K562 (cell line): ENCODE measurements at regions not wholly inside any gene's neighbourhood (a gene's known extent, or its start where the extent isn't known, plus 50 kb on each side); places are given as distances from the start of the nearest gene placed in this dataset.

Source experiments
- ATAC-seq: fragments of 200-7000 bp; cut with Tn5 transposase; 3 replicates; pipeline ENCODE4 v1.9.1; 2020; ENCODE audit warnings: moderate library complexity
- BruUV-seq: library from RNA; stranded (reverse); fragments of 400-500 nt; replicated peaks from 2 replicates; lab custom pipeline; 2021; lab: Mats Ljungman, UMichigan
- CTCF ChIA-PET: fragments of 300-600 bp; formaldehyde crosslinking; extraction: SDS; loops from one replicate; lab custom pipeline; 2021; ENCODE audit warnings: low intra/inter-chr PET ratio; lab: Yijun Ruan, JAX
- POLR2A ChIA-PET: fragments of 300-600, 350-650 bp; sonication (Branson Sonifier 250); formaldehyde crosslinking; extraction: SDS; loops from one replicate; lab custom pipeline; 2021; ENCODE audit warnings: antibody characterized with exemption, inconsistent platforms; lab: Yijun Ruan, JAX
- DNase-seq, 4 experiments: peaks; one replicate each; pipeline versions ENCODE4 v3.0.0 to v3.0.0-alpha.2; 2011 to 2018; ENCODE audit warnings: low spot score in 3 of 4, mixed read lengths in 3 of 4; ENCODE audit errors: extremely low read depth in 1 of 4
- FAIRE-seq: peaks from 2 replicates; lab custom pipeline; 2011; peaks lifted over from hg19 to GRCh38; lab: Jason Lieb, UNC
- H2AFZ ChIP-seq: 2 replicates; pipeline ENCODE4 v1.6.0; 2011; ENCODE audit warnings: low read depth, low read length, control low read depth, inconsistent platforms
- H3K27ac ChIP-seq: fragments of 200-600 bp; 3 replicates; pipeline ENCODE4 v1.8.0; 2011; ENCODE audit warnings: low read depth, mild to moderate bottlenecking, control low read depth, inconsistent platforms, low read length, moderate library complexity, mixed read lengths; ENCODE audit errors: extremely low read depth
- H3K27me3 ChIP-seq, 2 experiments: fragments of 300-600 bp in 1 of 2; 2 replicates in 1 of 2; 3 replicates in 1 of 2; pipeline versions ENCODE4 v1.6.0 to v1.8.0; 2011; ENCODE audit warnings: inconsistent platforms in 2 of 2, low read length in 2 of 2, mild to moderate bottlenecking in 1 of 2, mixed read lengths in 1 of 2, moderate library complexity in 1 of 2; ENCODE audit not compliant: control insufficient read depth in 2 of 2, insufficient read depth in 2 of 2
- H3K36me3 ChIP-seq: fragments of 300-600 bp; 3 replicates; pipeline ENCODE4 v1.8.0; 2011; ENCODE audit warnings: mild to moderate bottlenecking, low read length, inconsistent platforms; ENCODE audit not compliant: control insufficient read depth, insufficient read depth
- H3K4me1 ChIP-seq, 2 experiments: fragments of 200-600 bp in 1 of 2; replicated peaks in 1 of 2; 2 replicates in 1 of 2; 3 replicates in 1 of 2; pipeline versions ENCODE4 v1.5.1 to v1.8.0; 2011; ENCODE audit warnings: inconsistent platforms in 2 of 2, low read length in 2 of 2, mild to moderate bottlenecking in 1 of 2, mixed read lengths in 1 of 2, moderate library complexity in 1 of 2; ENCODE audit not compliant: control insufficient read depth in 2 of 2, insufficient read depth in 2 of 2
- H3K4me2 ChIP-seq: 2 replicates; pipeline ENCODE4 v1.6.1; 2011; ENCODE audit warnings: low read length, control low read depth, inconsistent platforms, mixed read lengths; ENCODE audit not compliant: insufficient read depth
- H3K4me3 ChIP-seq: fragments of 200-600 bp; sonication (generic), shearing (Covaris generic); 2 replicates; pipeline ENCODE4 v1.5.1; 2016; ENCODE audit warnings: control low read depth, inconsistent platforms
- H3K79me2 ChIP-seq: fragments of 200-600 bp; 3 replicates; pipeline ENCODE4 v1.8.0; 2011; ENCODE audit warnings: low read length, inconsistent platforms; ENCODE audit not compliant: control insufficient read depth, insufficient read depth
- H3K9ac ChIP-seq, 2 experiments: 2 replicates each; pipeline versions ENCODE4 v1.6.0 to v1.6.1; 2011; ENCODE audit warnings: low read depth in 2 of 2, low read length in 2 of 2, control low read depth in 1 of 2, inconsistent platforms in 1 of 2, mild to moderate bottlenecking in 1 of 2, mixed read lengths in 1 of 2; ENCODE audit not compliant: insufficient read depth in 1 of 2
- H3K9me1 ChIP-seq: one replicate; pipeline ENCODE4 v1.6.0; 2011; ENCODE audit warnings: inconsistent platforms, mild to moderate bottlenecking, low read length, moderate library complexity; ENCODE audit not compliant: control insufficient read depth, insufficient read depth
- H3K9me3 ChIP-seq: replicated peaks from 2 replicates; pipeline ENCODE4 v1.5.1; 2011; ENCODE audit warnings: low read depth, low read length, inconsistent platforms; ENCODE audit not compliant: control insufficient read depth, insufficient read depth
- H4K20me1 ChIP-seq: replicated peaks from 2 replicates; pipeline ENCODE4 v1.6.1; 2011; ENCODE audit warnings: low read length, inconsistent platforms, mixed read lengths; ENCODE audit not compliant: control insufficient read depth, insufficient read depth
- DPF2 ChIP-seq: fragments of 450-650 bp; IDR thresholded peaks from 2 replicates; pipeline ENCODE4 v1.6.1; 2016
- HNRNPK ChIP-seq: fragments of 200-400 bp; formaldehyde crosslinking; IDR thresholded peaks from one replicate; pipeline ENCODE4 v1.6.1; 2018; ENCODE audit warnings: mild to moderate bottlenecking, low read depth, low read length; ENCODE audit not compliant: poor library complexity, severe bottlenecking
- KDM2B ChIP-seq: fragments of 250-450 bp; sonication (Bioruptor Pico); IDR thresholded peaks from 2 replicates; pipeline ENCODE4 v1.8.0; 2021; ENCODE audit warnings: mild to moderate bottlenecking, moderate library complexity
- RHOXF2B ChIP-seq: fragments of 250-450 bp; sonication (Bioruptor Pico); conservative IDR thresholded peaks from 2 replicates; pipeline ENCODE4 v1.5.1; 2021
- SLC30A9 ChIP-seq: fragments of 250-450 bp; sonication (Bioruptor Pico); IDR thresholded peaks from 2 replicates; pipeline ENCODE4 v1.8.0; 2022; ENCODE audit warnings: mild to moderate bottlenecking, moderate library complexity
- TEAD1 ChIP-seq, 2 experiments: fragments of 450-650 bp in 1 of 2; sonication (generic) in 1 of 2; formaldehyde crosslinking; IDR thresholded peaks; 2 replicates each; pipeline versions ENCODE4 v1.4.0 to v1.8.0; 2020 to 2022; ENCODE audit warnings: mild to moderate bottlenecking in 2 of 2, missing genetic modification reagents in 1 of 2
- YY1 ChIP-seq, 3 experiments: IDR thresholded peaks; 2 replicates each; pipeline ENCODE4 v1.6.1; 2011; ENCODE audit warnings: low read length in 2 of 3, mild to moderate bottlenecking in 2 of 3, moderate library complexity in 2 of 3, borderline replicate concordance in 1 of 3, control low read depth in 1 of 3, low read depth in 1 of 3; ENCODE audit not compliant: insufficient read depth in 3 of 3, insufficient replicate concordance in 2 of 3, control insufficient read depth in 1 of 3, insufficient read length in 1 of 3; ENCODE audit errors: extremely low read depth in 1 of 3
- ZNF384 ChIP-seq: IDR thresholded peaks from 2 replicates; pipeline ENCODE4 v1.6.1; 2012; ENCODE audit warnings: low read depth, low read length, improper control_type of control experiment
- WGBS: fragments of 100-300 bp; shearing (Covaris generic); methylation state at CpG from one replicate; pipeline ENCODE4 v1.1.6; 2016; ENCODE audit warnings: low coverage, mixed read lengths; ENCODE audit not compliant: insufficient coverage; ENCODE audit errors: missing lambda C conversion rate; 5-methylcytosine and 5-hydroxymethylcytosine counted together
- in situ Hi-C: fragments of 300-500 bp; cut with MboI; formaldehyde crosslinking; loops from 4 replicates; pipeline ENCODE4 v1.15.0; 2018; ENCODE audit warnings: inconsistent platforms, mixed read lengths
- intact Hi-C: fragments of 100-400 bp; cut with micrococcal nuclease; formaldehyde crosslinking; loops from 2 replicates; pipeline ENCODE4 v1.14.2; 2022
- TF ChIP-seq, protein P1 (sequence below), 2 experiments: fragments of 200-800 bp in 1 of 2; sonication (Bioruptor generic) in 1 of 2; sonication (generic) in 1 of 2; formaldehyde crosslinking in 1 of 2; IDR thresholded peaks in 1 of 2; conservative IDR thresholded peaks in 1 of 2; 2 replicates each; pipeline versions ENCODE4 v1.5.0 to v1.6.1; 2016 to 2020; ENCODE audit warnings: missing compliant biosample characterization in 1 of 2, missing genetic modification characterization in 1 of 2, missing genetic modification reagents in 1 of 2

DNA sequence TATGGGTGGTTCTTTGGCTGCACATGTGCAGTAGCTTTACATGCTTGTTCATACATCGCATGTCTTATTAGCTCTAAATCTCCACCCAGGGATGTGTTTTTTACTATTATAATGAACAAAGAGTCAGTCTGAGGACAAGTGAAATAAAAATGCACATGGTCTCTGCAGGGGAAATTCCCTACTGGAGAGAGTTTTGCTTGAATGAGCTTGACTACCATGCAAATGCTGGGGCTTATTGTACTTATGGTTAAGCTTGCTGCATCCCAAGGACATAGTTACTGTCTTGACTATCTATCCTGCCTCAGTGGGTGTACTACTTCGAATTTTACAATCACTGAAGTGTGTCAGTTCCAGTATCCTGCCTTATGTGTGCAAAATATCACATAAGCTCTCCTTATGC is 362.7 kb downstream of the TDRD15 start:
- H4K20me1 ChIP-seq: no peaks in the 10 kb centered on the region
- WGBS: 0% methylated on average over 2 of the region's 2 CpGs
- POLR2A ChIA-PET: no interaction called here
- no peaks in the 10 kb centered on the region for H3K36me3 ChIP-seq
- BruUV-seq: no TSS peak
- no peak for TF ChIP-seq RHOXF2B (CRISPR knock-in tag)
- TF ChIP-seq SLC30A9 (CRISPR knock-in tag): no peak
- no peak for TF ChIP-seq TEAD1 (CRISPR knock-in tag; IDR thresholded peaks at IDR 0.05)
- TF ChIP-seq ZNF384: no peak
- TF ChIP-seq, protein P1, sequence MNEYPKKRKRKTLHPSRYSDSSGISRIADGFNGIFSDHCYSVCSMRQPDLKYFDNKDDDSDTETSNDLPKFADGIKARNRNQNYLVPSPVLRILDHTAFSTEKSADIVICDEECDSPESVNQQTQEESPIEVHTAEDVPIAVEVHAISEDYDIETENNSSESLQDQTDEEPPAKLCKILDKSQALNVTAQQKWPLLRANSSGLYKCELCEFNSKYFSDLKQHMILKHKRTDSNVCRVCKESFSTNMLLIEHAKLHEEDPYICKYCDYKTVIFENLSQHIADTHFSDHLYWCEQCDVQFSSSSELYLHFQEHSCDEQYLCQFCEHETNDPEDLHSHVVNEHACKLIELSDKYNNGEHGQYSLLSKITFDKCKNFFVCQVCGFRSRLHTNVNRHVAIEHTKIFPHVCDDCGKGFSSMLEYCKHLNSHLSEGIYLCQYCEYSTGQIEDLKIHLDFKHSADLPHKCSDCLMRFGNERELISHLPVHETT (CRISPR knock-in tag; conservative IDR thresholded peaks at IDR 0.05 in 1 of 2, IDR thresholded peaks at IDR 0.05 in 1 of 2): no peak
- TF ChIP-seq KDM2B: no peak
- TF ChIP-seq YY1 (IDR thresholded peaks at IDR 0.05; ENCODE audit: borderline replicate concordance in 1 of 3, control insufficient read depth in 1 of 3, extremely low read depth in 1 of 3, insufficient read depth in 3 of 3, insufficient read length in 1 of 3, insufficient replicate concordance in 2 of 3, low read depth in 1 of 3, low read length in 2 of 3): no peak
- no peak for TF ChIP-seq DPF2
- TF ChIP-seq HNRNPK: no peak
- TF ChIP-seq, all 486 proteins: peak for 0
- H3K27ac ChIP-seq: no peak overlapping the region
- no peaks in the 10 kb centered on the region for H3K79me2 ChIP-seq
- H3K27me3 ChIP-seq: no peaks in the 10 kb centered on the region
- no peak overlapping the region for H2AFZ ChIP-seq
- CTCF ChIA-PET: no interaction called here
- no peaks in the 10 kb centered on the region for H3K9me1 ChIP-seq
- no peak overlapping the region for H3K4me3 ChIP-seq
- in situ Hi-C loops (no loop called here), intact Hi-C loops (no loop called here)
- FAIRE-seq (no peak), ATAC-seq (no peak), DNase-seq (no peak)
- H3K4me2 ChIP-seq: no peak overlapping the region
- H3K9me3 ChIP-seq: no peaks in the 10 kb centered on the region
- no peak overlapping the region for H3K9ac ChIP-seq
- no peaks in the 10 kb centered on the region for H3K4me1 ChIP-seq
